ENCODE measurements at regions not wholly inside any gene's neighbourhood (a gene's known extent, or its start where the extent isn't known, plus 50 kb on each side); places are given as distances from the start of the nearest gene placed in this dataset.

GRCh38 chr4:133389029-133389428 lies 239.9 kb downstream of the PCDH10 start:
- Mint-ChIP-seq H3K4me3 (ENCODE audit: unreplicated experiment) (no peak overlapping the region), H3K4me1 (ENCODE audit: unreplicated experiment) (peaks cover 2% of the 10 kb centered on the region), H3K27ac (ENCODE audit: unreplicated experiment) (no peak overlapping the region), H3K36me3 (ENCODE audit: unreplicated experiment) (no peaks in the 10 kb centered on the region), H3K9me3 (ENCODE audit: unreplicated experiment) (peaks cover 2% of the 10 kb centered on the region), H3K27me3 (ENCODE audit: unreplicated experiment) (peaks cover 1% of the 10 kb centered on the region)
- TF ChIP-seq, protein P1, sequence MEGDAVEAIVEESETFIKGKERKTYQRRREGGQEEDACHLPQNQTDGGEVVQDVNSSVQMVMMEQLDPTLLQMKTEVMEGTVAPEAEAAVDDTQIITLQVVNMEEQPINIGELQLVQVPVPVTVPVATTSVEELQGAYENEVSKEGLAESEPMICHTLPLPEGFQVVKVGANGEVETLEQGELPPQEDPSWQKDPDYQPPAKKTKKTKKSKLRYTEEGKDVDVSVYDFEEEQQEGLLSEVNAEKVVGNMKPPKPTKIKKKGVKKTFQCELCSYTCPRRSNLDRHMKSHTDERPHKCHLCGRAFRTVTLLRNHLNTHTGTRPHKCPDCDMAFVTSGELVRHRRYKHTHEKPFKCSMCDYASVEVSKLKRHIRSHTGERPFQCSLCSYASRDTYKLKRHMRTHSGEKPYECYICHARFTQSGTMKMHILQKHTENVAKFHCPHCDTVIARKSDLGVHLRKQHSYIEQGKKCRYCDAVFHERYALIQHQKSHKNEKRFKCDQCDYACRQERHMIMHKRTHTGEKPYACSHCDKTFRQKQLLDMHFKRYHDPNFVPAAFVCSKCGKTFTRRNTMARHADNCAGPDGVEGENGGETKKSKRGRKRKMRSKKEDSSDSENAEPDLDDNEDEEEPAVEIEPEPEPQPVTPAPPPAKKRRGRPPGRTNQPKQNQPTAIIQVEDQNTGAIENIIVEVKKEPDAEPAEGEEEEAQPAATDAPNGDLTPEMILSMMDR (IDR thresholded peaks at IDR 0.05), result no peak
- no peak for DNase-seq (ENCODE audit: extremely low spot score, unreplicated experiment)

- no peaks in the 10 kb centered on the region for H3K36me3 Mint-ChIP-seq (ENCODE audit: unreplicated experiment)
- TF ChIP-seq, protein P1 (IDR thresholded peaks at IDR 0.05), result no peak
- peaks cover 2% of the 10 kb centered on the region for H3K4me1 Mint-ChIP-seq (ENCODE audit: unreplicated experiment)
- DNase-seq (ENCODE audit: extremely low spot score, unreplicated experiment), result no peak
- H3K27me3 Mint-ChIP-seq (ENCODE audit: unreplicated experiment), result peaks cover under 1% of the 10 kb centered on the region
- H3K4me3 Mint-ChIP-seq (ENCODE audit: unreplicated experiment), result no peak overlapping the region
- peaks cover 2% of the 10 kb centered on the region for H3K9me3 Mint-ChIP-seq (ENCODE audit: unreplicated experiment)
- H3K27ac Mint-ChIP-seq (ENCODE audit: unreplicated experiment), result no peak overlapping the region
Observed at GRCh38 chr4:133385161-133385954, 236.3 kb downstream of the PCDH10 start.

DNA sequence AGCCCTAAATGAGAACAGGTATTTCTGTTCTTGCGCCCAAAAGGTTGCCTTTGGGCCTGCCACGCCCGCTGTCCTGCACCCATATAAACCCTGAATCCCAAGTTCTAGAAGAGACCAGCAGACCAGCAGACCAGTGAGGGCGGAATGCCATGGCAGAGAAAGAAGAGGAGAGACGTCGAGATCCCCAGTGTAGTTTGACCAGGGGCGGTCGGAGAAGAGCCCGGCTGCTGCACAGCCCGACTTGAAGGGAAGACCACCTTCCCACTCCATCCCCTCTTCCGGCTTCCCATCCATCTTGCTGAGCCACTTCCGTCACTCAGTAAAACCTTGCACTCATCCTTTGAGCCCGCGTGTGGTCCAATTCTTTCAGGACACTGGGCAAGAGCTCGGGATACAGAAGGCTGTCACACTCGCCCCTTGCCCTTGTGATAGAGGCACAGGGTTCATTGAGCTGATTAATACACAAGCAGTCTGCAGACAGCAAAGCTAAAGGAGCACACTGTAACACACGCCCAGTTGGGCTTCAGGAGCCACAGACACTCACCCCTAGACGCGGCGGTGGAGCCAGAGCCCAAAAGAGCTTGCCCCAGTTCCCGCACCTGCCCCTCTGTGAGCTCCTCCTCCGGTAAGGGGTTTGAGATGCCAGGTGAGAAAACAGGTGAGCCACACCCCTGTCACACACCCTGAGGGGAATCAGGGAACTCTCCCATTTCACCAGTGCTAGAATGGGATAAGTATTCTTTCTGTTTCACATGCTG lies 230.8 kb downstream of the PCDH10 start:
- no peak for DNase-seq (ENCODE audit: extremely low spot score, unreplicated experiment)
- Mint-ChIP-seq H3K4me1 (ENCODE audit: unreplicated experiment) (no peaks in the 10 kb centered on the region), H3K9me3 (ENCODE audit: unreplicated experiment) (peaks cover 8% of the 10 kb centered on the region), H3K4me3 (ENCODE audit: unreplicated experiment) (no peak overlapping the region), H3K27me3 (ENCODE audit: unreplicated experiment) (no peaks in the 10 kb centered on the region), H3K27ac (ENCODE audit: unreplicated experiment) (no peak overlapping the region), H3K36me3 (ENCODE audit: unreplicated experiment) (no peaks in the 10 kb centered on the region)
- TF ChIP-seq, protein P1 (IDR thresholded peaks at IDR 0.05), result no peak

- TF ChIP-seq, protein P1 (IDR thresholded peaks at IDR 0.05), result no peak
- Mint-ChIP-seq H3K4me3 (ENCODE audit: unreplicated experiment) (no peak overlapping the region), H3K4me1 (ENCODE audit: unreplicated experiment) (no peaks in the 10 kb centered on the region), H3K9me3 (ENCODE audit: unreplicated experiment) (peaks cover 6% of the 10 kb centered on the region), H3K27me3 (ENCODE audit: unreplicated experiment) (no peaks in the 10 kb centered on the region), H3K36me3 (ENCODE audit: unreplicated experiment) (no peaks in the 10 kb centered on the region), H3K27ac (ENCODE audit: unreplicated experiment) (no peak overlapping the region)
- DNase-seq (ENCODE audit: extremely low spot score, unreplicated experiment), result no peak
Observed at GRCh38 chr4:133377286-133377685, 228.2 kb downstream of the PCDH10 start.

GRCh38 chr4:133372699-133373098 lies 223.6 kb downstream of the PCDH10 start:
- H3K27ac Mint-ChIP-seq (ENCODE audit: unreplicated experiment), result no peak overlapping the region
- DNase-seq (ENCODE audit: extremely low spot score, unreplicated experiment), result no peak
- H3K4me3 Mint-ChIP-seq (ENCODE audit: unreplicated experiment), result no peak overlapping the region
- no peaks in the 10 kb centered on the region for H3K4me1 Mint-ChIP-seq (ENCODE audit: unreplicated experiment)
- H3K9me3 Mint-ChIP-seq (ENCODE audit: unreplicated experiment), result peaks cover 6% of the 10 kb centered on the region
- TF ChIP-seq, protein P1 (IDR thresholded peaks at IDR 0.05), result no peak
- no peaks in the 10 kb centered on the region for H3K27me3 Mint-ChIP-seq (ENCODE audit: unreplicated experiment)
- no peaks in the 10 kb centered on the region for H3K36me3 Mint-ChIP-seq (ENCODE audit: unreplicated experiment)

All from osteocyte (in vitro differentiated cells).